ENCODE measurements at regions not wholly inside any gene's neighbourhood (a gene's known extent, or its start where the extent isn't known, plus 50 kb on each side); places are given as distances from the start of the nearest gene placed in this dataset.
A peak's percentile ranks its signal among the peaks of the same experiment; 100 is the strongest.
"Not testable (repeated sequence)": the region's sequence is repeated elsewhere in the genome, so short reads cannot be mapped to it uniquely, and the experiment has no call there.

GRCh38 chr1:88472714-88473113 is 211.4 kb upstream of the PKN2 start:
- no peak for DNase-seq (ENCODE audit: low read depth)

GRCh38 chr1:88474555-88475304 is 209.3 kb upstream of the PKN2 start:
- DNase-seq (ENCODE audit: low read depth) = no peak

- DNase-seq (ENCODE audit: low read depth) = no peak
Measured at GRCh38 chr1:88484881-88485280, 199.2 kb upstream of the PKN2 start.

GRCh38 chr1:88488237-88488636 is 195.8 kb upstream of the PKN2 start:
- DNase-seq (ENCODE audit: low read depth) = no peak

GRCh38 chr1:88490676-88491075 is 193.4 kb upstream of the PKN2 start:
- no peak for DNase-seq (ENCODE audit: low read depth)

GRCh38 chr1:88499671-88500070 is 184.4 kb upstream of the PKN2 start:
- no peak for DNase-seq (ENCODE audit: low read depth)

GRCh38 chr1:88502886-88503285 is 181.2 kb upstream of the PKN2 start:
- no peak for DNase-seq (ENCODE audit: low read depth)

- DNase-seq (ENCODE audit: low read depth) = no peak
Measured at GRCh38 chr1:88503646-88504045, 180.4 kb upstream of the PKN2 start.

- no peak for DNase-seq (ENCODE audit: low read depth)
Measured at GRCh38 chr1:88504601-88505000, 179.5 kb upstream of the PKN2 start.

GRCh38 chr1:88509379-88509778 is 174.7 kb upstream of the PKN2 start:
- DNase-seq (ENCODE audit: low read depth) = no peak

GRCh38 chr1:88514544-88515060 is 169.5 kb upstream of the PKN2 start:
- DNase-seq (ENCODE audit: low read depth) = no peak

GRCh38 chr1:88517499-88517898 is 166.6 kb upstream of the PKN2 start:
- not testable (repeated sequence) for DNase-seq (ENCODE audit: low read depth)

GRCh38 chr1:88519156-88519555 is 164.9 kb upstream of the PKN2 start:
- DNase-seq (ENCODE audit: low read depth) = peak; percentile 15

- DNase-seq (ENCODE audit: low read depth) = no peak
Measured at GRCh38 chr1:88523854-88524528, 160.1 kb upstream of the PKN2 start.

GRCh38 chr1:88526456-88526855 is 157.6 kb upstream of the PKN2 start:
- DNase-seq (ENCODE audit: low read depth) = no peak

- no peak for DNase-seq (ENCODE audit: low read depth)
Measured at GRCh38 chr1:88528792-88529191, 155.3 kb upstream of the PKN2 start.

GRCh38 chr1:88529581-88529980 is 154.5 kb upstream of the PKN2 start:
- DNase-seq (ENCODE audit: low read depth) = no peak

GRCh38 chr1:88530246-88530645 is 153.8 kb upstream of the PKN2 start:
- DNase-seq (ENCODE audit: low read depth) = no peak

- no peak for DNase-seq (ENCODE audit: low read depth)
Measured at GRCh38 chr1:88537787-88538186, 146.3 kb upstream of the PKN2 start.

- DNase-seq (ENCODE audit: low read depth) = no peak
Measured at GRCh38 chr1:88538222-88538899, 145.7 kb upstream of the PKN2 start.

- DNase-seq (ENCODE audit: low read depth) = no peak
Measured at GRCh38 chr1:88540255-88540654, 143.8 kb upstream of the PKN2 start.

- DNase-seq (ENCODE audit: low read depth) = no peak
Measured at GRCh38 chr1:88541596-88541995, 142.5 kb upstream of the PKN2 start.

GRCh38 chr1:88544195-88544594 is 139.9 kb upstream of the PKN2 start:
- DNase-seq (ENCODE audit: low read depth) = no peak
